K562 (cell line): ENCODE measurements at regions not wholly inside any gene's neighbourhood (a gene's known extent, or its start where the extent isn't known, plus 50 kb on each side); places are given as distances from the start of the nearest gene placed in this dataset.

Experiments used
- ATAC-seq: fragments of 200-7000 bp; cut with Tn5 transposase; 3 replicates; pipeline ENCODE4 v1.9.1; 2020; ENCODE audit warnings: moderate library complexity
- BruUV-seq: library from RNA; stranded (reverse); fragments of 400-500 nt; replicated peaks from 2 replicates; lab custom pipeline; 2021; lab: Mats Ljungman, UMichigan
- CTCF ChIA-PET: fragments of 300-600 bp; formaldehyde crosslinking; extraction: SDS; loops from one replicate; lab custom pipeline; 2021; ENCODE audit warnings: low intra/inter-chr PET ratio; lab: Yijun Ruan, JAX
- POLR2A ChIA-PET: fragments of 300-600, 350-650 bp; sonication (Branson Sonifier 250); formaldehyde crosslinking; extraction: SDS; loops from one replicate; lab custom pipeline; 2021; ENCODE audit warnings: antibody characterized with exemption, inconsistent platforms; lab: Yijun Ruan, JAX
- DNase-seq, 4 experiments: peaks; one replicate each; pipeline versions ENCODE4 v3.0.0 to v3.0.0-alpha.2; 2011 to 2018; ENCODE audit warnings: low spot score in 3 of 4, mixed read lengths in 3 of 4; ENCODE audit errors: extremely low read depth in 1 of 4
- FAIRE-seq: peaks from 2 replicates; lab custom pipeline; 2011; peaks lifted over from hg19 to GRCh38; lab: Jason Lieb, UNC
- H2AFZ ChIP-seq: 2 replicates; pipeline ENCODE4 v1.6.0; 2011; ENCODE audit warnings: low read depth, low read length, control low read depth, inconsistent platforms
- H3K27ac ChIP-seq: fragments of 200-600 bp; 3 replicates; pipeline ENCODE4 v1.8.0; 2011; ENCODE audit warnings: low read depth, mild to moderate bottlenecking, control low read depth, inconsistent platforms, low read length, moderate library complexity, mixed read lengths; ENCODE audit errors: extremely low read depth
- H3K27me3 ChIP-seq, 2 experiments: fragments of 300-600 bp in 1 of 2; 2 replicates in 1 of 2; 3 replicates in 1 of 2; pipeline versions ENCODE4 v1.6.0 to v1.8.0; 2011; ENCODE audit warnings: inconsistent platforms in 2 of 2, low read length in 2 of 2, mild to moderate bottlenecking in 1 of 2, mixed read lengths in 1 of 2, moderate library complexity in 1 of 2; ENCODE audit not compliant: control insufficient read depth in 2 of 2, insufficient read depth in 2 of 2
- H3K36me3 ChIP-seq: fragments of 300-600 bp; 3 replicates; pipeline ENCODE4 v1.8.0; 2011; ENCODE audit warnings: mild to moderate bottlenecking, low read length, inconsistent platforms; ENCODE audit not compliant: control insufficient read depth, insufficient read depth
- H3K4me1 ChIP-seq, 2 experiments: fragments of 200-600 bp in 1 of 2; replicated peaks in 1 of 2; 2 replicates in 1 of 2; 3 replicates in 1 of 2; pipeline versions ENCODE4 v1.5.1 to v1.8.0; 2011; ENCODE audit warnings: inconsistent platforms in 2 of 2, low read length in 2 of 2, mild to moderate bottlenecking in 1 of 2, mixed read lengths in 1 of 2, moderate library complexity in 1 of 2; ENCODE audit not compliant: control insufficient read depth in 2 of 2, insufficient read depth in 2 of 2
- H3K4me2 ChIP-seq: 2 replicates; pipeline ENCODE4 v1.6.1; 2011; ENCODE audit warnings: low read length, control low read depth, inconsistent platforms, mixed read lengths; ENCODE audit not compliant: insufficient read depth
- H3K4me3 ChIP-seq: fragments of 200-600 bp; sonication (generic), shearing (Covaris generic); 2 replicates; pipeline ENCODE4 v1.5.1; 2016; ENCODE audit warnings: control low read depth, inconsistent platforms
- H3K79me2 ChIP-seq: fragments of 200-600 bp; 3 replicates; pipeline ENCODE4 v1.8.0; 2011; ENCODE audit warnings: low read length, inconsistent platforms; ENCODE audit not compliant: control insufficient read depth, insufficient read depth
- H3K9ac ChIP-seq, 2 experiments: 2 replicates each; pipeline versions ENCODE4 v1.6.0 to v1.6.1; 2011; ENCODE audit warnings: low read depth in 2 of 2, low read length in 2 of 2, control low read depth in 1 of 2, inconsistent platforms in 1 of 2, mild to moderate bottlenecking in 1 of 2, mixed read lengths in 1 of 2; ENCODE audit not compliant: insufficient read depth in 1 of 2
- H3K9me1 ChIP-seq: one replicate; pipeline ENCODE4 v1.6.0; 2011; ENCODE audit warnings: inconsistent platforms, mild to moderate bottlenecking, low read length, moderate library complexity; ENCODE audit not compliant: control insufficient read depth, insufficient read depth
- H3K9me3 ChIP-seq: replicated peaks from 2 replicates; pipeline ENCODE4 v1.5.1; 2011; ENCODE audit warnings: low read depth, low read length, inconsistent platforms; ENCODE audit not compliant: control insufficient read depth, insufficient read depth
- H4K20me1 ChIP-seq: replicated peaks from 2 replicates; pipeline ENCODE4 v1.6.1; 2011; ENCODE audit warnings: low read length, inconsistent platforms, mixed read lengths; ENCODE audit not compliant: control insufficient read depth, insufficient read depth
- BCL6 ChIP-seq: fragments of 250-450 bp; sonication (Bioruptor Pico); IDR thresholded peaks from 2 replicates; pipeline ENCODE4 v1.4.0; 2020
- BCOR ChIP-seq: fragments of 450-650 bp; IDR thresholded peaks from 2 replicates; pipeline ENCODE4 v1.6.1; 2016
- CXXC5 ChIP-seq: fragments of 250-450 bp; sonication (Bioruptor Pico); IDR thresholded peaks from 2 replicates; pipeline ENCODE4 v1.8.0; 2022; ENCODE audit warnings: inconsistent platforms, mild to moderate bottlenecking, moderate library complexity
- DACH1 ChIP-seq: fragments of 450-650 bp; IDR thresholded peaks from 2 replicates; pipeline ENCODE4 v1.6.1; 2018; ENCODE audit not compliant: partially characterized antibody
- DNMT1 ChIP-seq: fragments of 450-650 bp; IDR thresholded peaks from 2 replicates; pipeline ENCODE4 v1.6.1; 2016; ENCODE audit warnings: antibody characterized with exemption, mild to moderate bottlenecking
- NR2F6 ChIP-seq: fragments of 450-650 bp; formaldehyde crosslinking; IDR thresholded peaks from 2 replicates; pipeline ENCODE4 v1.4.0; 2020; ENCODE audit warnings: mild to moderate bottlenecking
- SMARCB1 ChIP-seq: IDR thresholded peaks from 2 replicates; pipeline ENCODE4 v1.6.1; 2011; ENCODE audit warnings: improper control_type of control experiment, low read depth; ENCODE audit not compliant: insufficient read length
- XRCC5 ChIP-seq: fragments of 200-400 bp; formaldehyde crosslinking; IDR thresholded peaks from 2 replicates; pipeline ENCODE4 v1.6.1; 2017; ENCODE audit warnings: low read depth, mild to moderate bottlenecking, low read length
- ZNF143 ChIP-seq: sonication (generic); formaldehyde crosslinking; IDR thresholded peaks from 2 replicates; pipeline ENCODE4 v1.9.0; 2022; ENCODE audit warnings: mild to moderate bottlenecking, missing genetic modification reagents
- ZNF384 ChIP-seq: IDR thresholded peaks from 2 replicates; pipeline ENCODE4 v1.6.1; 2012; ENCODE audit warnings: low read depth, low read length, improper control_type of control experiment
- WGBS: fragments of 100-300 bp; shearing (Covaris generic); methylation state at CpG from one replicate; pipeline ENCODE4 v1.1.6; 2016; ENCODE audit warnings: low coverage, mixed read lengths; ENCODE audit not compliant: insufficient coverage; ENCODE audit errors: missing lambda C conversion rate; 5-methylcytosine and 5-hydroxymethylcytosine counted together
- in situ Hi-C: fragments of 300-500 bp; cut with MboI; formaldehyde crosslinking; loops from 4 replicates; pipeline ENCODE4 v1.15.0; 2018; ENCODE audit warnings: inconsistent platforms, mixed read lengths
- intact Hi-C: fragments of 100-400 bp; cut with micrococcal nuclease; formaldehyde crosslinking; loops from 2 replicates; pipeline ENCODE4 v1.14.2; 2022
- TF ChIP-seq, protein P1 (sequence below): fragments of 450-650 bp; formaldehyde crosslinking; IDR thresholded peaks from 2 replicates; pipeline ENCODE4 v1.4.0; 2020; ENCODE audit warnings: mild to moderate bottlenecking, moderate library complexity
- TF ChIP-seq, protein P2 (sequence below): sonication (generic); formaldehyde crosslinking; IDR thresholded peaks from 2 replicates; pipeline ENCODE4 v1.8.0; 2022; ENCODE audit warnings: mild to moderate bottlenecking, low read depth, missing genetic modification reagents
- TF ChIP-seq, protein P3 (sequence below): fragments of 450-650 bp; formaldehyde crosslinking; IDR thresholded peaks from 2 replicates; pipeline ENCODE4 v1.4.0; 2020; ENCODE audit warnings: mild to moderate bottlenecking, moderate library complexity

DNA sequence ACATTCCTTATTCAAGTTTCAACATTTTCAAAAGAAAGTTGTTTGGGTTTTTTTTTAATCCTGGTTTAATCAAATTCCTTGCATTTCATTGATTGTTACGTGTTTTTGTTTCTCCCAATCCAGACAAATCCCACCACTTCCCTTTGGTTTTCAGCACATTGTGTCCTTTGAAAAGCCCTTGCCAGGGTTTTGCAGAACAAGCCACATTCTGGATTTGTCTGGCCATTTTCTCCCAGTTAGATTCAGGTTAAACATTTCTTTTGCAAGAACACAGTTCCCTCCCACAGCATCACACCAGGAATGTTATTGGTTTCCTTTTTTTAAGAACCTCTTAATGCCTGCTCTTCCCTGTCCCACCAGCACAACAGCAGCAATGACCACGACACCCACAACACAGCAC, 278.0 kb upstream of the SALL1 start:
- FAIRE-seq, result no peak

More for the DNA sequence above, 278.0 kb upstream of the SALL1 start:
- no peak for DNase-seq
- WGBS, result 0% methylated on average over 2 of the region's 2 CpGs
- Histone ChIP-seq H2AFZ (no peak overlapping the region), H3K4me3 (no peak overlapping the region), H3K27me3 (no peaks in the 10 kb centered on the region), H3K9me3 (no peaks in the 10 kb centered on the region), H3K27ac (no peak overlapping the region), H3K79me2 (no peaks in the 10 kb centered on the region), H3K9ac (no peak overlapping the region), H3K4me2 (no peak overlapping the region), H3K36me3 (no peaks in the 10 kb centered on the region), H3K4me1 (no peaks in the 10 kb centered on the region), H4K20me1 (no peaks in the 10 kb centered on the region), H3K9me1 (no peaks in the 10 kb centered on the region)
- intact Hi-C loops, result no loop called here
- no peak for TF ChIP-seq SMARCB1
- no peak for TF ChIP-seq BCOR
- TF ChIP-seq CXXC5 (CRISPR knock-in tag), result no peak
- no peak for TF ChIP-seq ZNF143 (CRISPR knock-in tag)
- TF ChIP-seq ZNF384, result no peak
- no peak for TF ChIP-seq XRCC5
- TF ChIP-seq, protein P1, sequence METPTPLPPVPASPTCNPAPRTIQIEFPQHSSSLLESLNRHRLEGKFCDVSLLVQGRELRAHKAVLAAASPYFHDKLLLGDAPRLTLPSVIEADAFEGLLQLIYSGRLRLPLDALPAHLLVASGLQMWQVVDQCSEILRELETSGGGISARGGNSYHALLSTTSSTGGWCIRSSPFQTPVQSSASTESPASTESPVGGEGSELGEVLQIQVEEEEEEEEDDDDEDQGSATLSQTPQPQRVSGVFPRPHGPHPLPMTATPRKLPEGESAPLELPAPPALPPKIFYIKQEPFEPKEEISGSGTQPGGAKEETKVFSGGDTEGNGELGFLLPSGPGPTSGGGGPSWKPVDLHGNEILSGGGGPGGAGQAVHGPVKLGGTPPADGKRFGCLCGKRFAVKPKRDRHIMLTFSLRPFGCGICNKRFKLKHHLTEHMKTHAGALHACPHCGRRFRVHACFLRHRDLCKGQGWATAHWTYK (CRISPR knock-in tag), result no peak
- no peak for TF ChIP-seq DNMT1
- no peak for TF ChIP-seq BCL6
- TF ChIP-seq, protein P2, sequence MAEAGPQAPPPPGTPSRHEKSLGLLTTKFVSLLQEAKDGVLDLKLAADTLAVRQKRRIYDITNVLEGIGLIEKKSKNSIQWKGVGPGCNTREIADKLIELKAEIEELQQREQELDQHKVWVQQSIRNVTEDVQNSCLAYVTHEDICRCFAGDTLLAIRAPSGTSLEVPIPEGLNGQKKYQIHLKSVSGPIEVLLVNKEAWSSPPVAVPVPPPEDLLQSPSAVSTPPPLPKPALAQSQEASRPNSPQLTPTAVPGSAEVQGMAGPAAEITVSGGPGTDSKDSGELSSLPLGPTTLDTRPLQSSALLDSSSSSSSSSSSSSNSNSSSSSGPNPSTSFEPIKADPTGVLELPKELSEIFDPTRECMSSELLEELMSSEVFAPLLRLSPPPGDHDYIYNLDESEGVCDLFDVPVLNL (CRISPR knock-in tag), result no peak
- TF ChIP-seq NR2F6 (CRISPR knock-in tag), result no peak
- no peak for TF ChIP-seq DACH1
- TF ChIP-seq, protein P3, sequence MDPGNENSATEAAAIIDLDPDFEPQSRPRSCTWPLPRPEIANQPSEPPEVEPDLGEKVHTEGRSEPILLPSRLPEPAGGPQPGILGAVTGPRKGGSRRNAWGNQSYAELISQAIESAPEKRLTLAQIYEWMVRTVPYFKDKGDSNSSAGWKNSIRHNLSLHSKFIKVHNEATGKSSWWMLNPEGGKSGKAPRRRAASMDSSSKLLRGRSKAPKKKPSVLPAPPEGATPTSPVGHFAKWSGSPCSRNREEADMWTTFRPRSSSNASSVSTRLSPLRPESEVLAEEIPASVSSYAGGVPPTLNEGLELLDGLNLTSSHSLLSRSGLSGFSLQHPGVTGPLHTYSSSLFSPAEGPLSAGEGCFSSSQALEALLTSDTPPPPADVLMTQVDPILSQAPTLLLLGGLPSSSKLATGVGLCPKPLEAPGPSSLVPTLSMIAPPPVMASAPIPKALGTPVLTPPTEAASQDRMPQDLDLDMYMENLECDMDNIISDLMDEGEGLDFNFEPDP, result no peak
- ATAC-seq, result no peak
- in situ Hi-C loops, result no loop called here
- BruUV-seq, result no TSS peak
- ChIA-PET POLR2A (no interaction called here), CTCF (no interaction called here)
